K562 (cell line): ENCODE measurements at regions not wholly inside any gene's neighbourhood (a gene's known extent, or its start where the extent isn't known, plus 50 kb on each side); places are given as distances from the start of the nearest gene placed in this dataset.

Experiments used
- ATAC-seq: fragments of 200-7000 bp; cut with Tn5 transposase; 3 replicates; pipeline ENCODE4 v1.9.1; 2020; ENCODE audit warnings: moderate library complexity
- BruUV-seq: library from RNA; stranded (reverse); fragments of 400-500 nt; replicated peaks from 2 replicates; lab custom pipeline; 2021; lab: Mats Ljungman, UMichigan
- CTCF ChIA-PET: fragments of 300-600 bp; formaldehyde crosslinking; extraction: SDS; loops from one replicate; lab custom pipeline; 2021; ENCODE audit warnings: low intra/inter-chr PET ratio; lab: Yijun Ruan, JAX
- POLR2A ChIA-PET: fragments of 300-600, 350-650 bp; sonication (Branson Sonifier 250); formaldehyde crosslinking; extraction: SDS; loops from one replicate; lab custom pipeline; 2021; ENCODE audit warnings: antibody characterized with exemption, inconsistent platforms; lab: Yijun Ruan, JAX
- DNase-seq, 4 experiments: peaks; one replicate each; pipeline versions ENCODE4 v3.0.0 to v3.0.0-alpha.2; 2011 to 2018; ENCODE audit warnings: low spot score in 3 of 4, mixed read lengths in 3 of 4; ENCODE audit errors: extremely low read depth in 1 of 4
- FAIRE-seq: peaks from 2 replicates; lab custom pipeline; 2011; peaks lifted over from hg19 to GRCh38; lab: Jason Lieb, UNC
- H2AFZ ChIP-seq: 2 replicates; pipeline ENCODE4 v1.6.0; 2011; ENCODE audit warnings: low read depth, low read length, control low read depth, inconsistent platforms
- H3K27ac ChIP-seq: fragments of 200-600 bp; 3 replicates; pipeline ENCODE4 v1.8.0; 2011; ENCODE audit warnings: low read depth, mild to moderate bottlenecking, control low read depth, inconsistent platforms, low read length, moderate library complexity, mixed read lengths; ENCODE audit errors: extremely low read depth
- H3K27me3 ChIP-seq, 2 experiments: fragments of 300-600 bp in 1 of 2; 2 replicates in 1 of 2; 3 replicates in 1 of 2; pipeline versions ENCODE4 v1.6.0 to v1.8.0; 2011; ENCODE audit warnings: inconsistent platforms in 2 of 2, low read length in 2 of 2, mild to moderate bottlenecking in 1 of 2, mixed read lengths in 1 of 2, moderate library complexity in 1 of 2; ENCODE audit not compliant: control insufficient read depth in 2 of 2, insufficient read depth in 2 of 2
- H3K36me3 ChIP-seq: fragments of 300-600 bp; 3 replicates; pipeline ENCODE4 v1.8.0; 2011; ENCODE audit warnings: mild to moderate bottlenecking, low read length, inconsistent platforms; ENCODE audit not compliant: control insufficient read depth, insufficient read depth
- H3K4me1 ChIP-seq, 2 experiments: fragments of 200-600 bp in 1 of 2; replicated peaks in 1 of 2; 2 replicates in 1 of 2; 3 replicates in 1 of 2; pipeline versions ENCODE4 v1.5.1 to v1.8.0; 2011; ENCODE audit warnings: inconsistent platforms in 2 of 2, low read length in 2 of 2, mild to moderate bottlenecking in 1 of 2, mixed read lengths in 1 of 2, moderate library complexity in 1 of 2; ENCODE audit not compliant: control insufficient read depth in 2 of 2, insufficient read depth in 2 of 2
- H3K4me2 ChIP-seq: 2 replicates; pipeline ENCODE4 v1.6.1; 2011; ENCODE audit warnings: low read length, control low read depth, inconsistent platforms, mixed read lengths; ENCODE audit not compliant: insufficient read depth
- H3K4me3 ChIP-seq: fragments of 200-600 bp; sonication (generic), shearing (Covaris generic); 2 replicates; pipeline ENCODE4 v1.5.1; 2016; ENCODE audit warnings: control low read depth, inconsistent platforms
- H3K79me2 ChIP-seq: fragments of 200-600 bp; 3 replicates; pipeline ENCODE4 v1.8.0; 2011; ENCODE audit warnings: low read length, inconsistent platforms; ENCODE audit not compliant: control insufficient read depth, insufficient read depth
- H3K9ac ChIP-seq, 2 experiments: 2 replicates each; pipeline versions ENCODE4 v1.6.0 to v1.6.1; 2011; ENCODE audit warnings: low read depth in 2 of 2, low read length in 2 of 2, control low read depth in 1 of 2, inconsistent platforms in 1 of 2, mild to moderate bottlenecking in 1 of 2, mixed read lengths in 1 of 2; ENCODE audit not compliant: insufficient read depth in 1 of 2
- H3K9me1 ChIP-seq: one replicate; pipeline ENCODE4 v1.6.0; 2011; ENCODE audit warnings: inconsistent platforms, mild to moderate bottlenecking, low read length, moderate library complexity; ENCODE audit not compliant: control insufficient read depth, insufficient read depth
- H3K9me3 ChIP-seq: replicated peaks from 2 replicates; pipeline ENCODE4 v1.5.1; 2011; ENCODE audit warnings: low read depth, low read length, inconsistent platforms; ENCODE audit not compliant: control insufficient read depth, insufficient read depth
- H4K20me1 ChIP-seq: replicated peaks from 2 replicates; pipeline ENCODE4 v1.6.1; 2011; ENCODE audit warnings: low read length, inconsistent platforms, mixed read lengths; ENCODE audit not compliant: control insufficient read depth, insufficient read depth
- ATF3 ChIP-seq, 2 experiments: fragments of 450-650 bp in 1 of 2; sonication (generic) in 1 of 2; formaldehyde crosslinking in 1 of 2; IDR thresholded peaks in 1 of 2; conservative IDR thresholded peaks in 1 of 2; 2 replicates each; pipeline versions ENCODE4 v1.6.1 to v1.8.1; 2016 to 2023; ENCODE audit warnings: mild to moderate bottlenecking in 2 of 2, moderate library complexity in 2 of 2, inconsistent platforms in 1 of 2, missing genetic modification reagents in 1 of 2
- EZH2 ChIP-seq: IDR thresholded peaks from 2 replicates; pipeline ENCODE4 v1.6.1; 2012; ENCODE audit warnings: low read depth, mild to moderate bottlenecking, inconsistent platforms, low read length, borderline replicate concordance
- GABPB1 ChIP-seq: sonication (generic); formaldehyde crosslinking; IDR thresholded peaks from 2 replicates; pipeline ENCODE4 v1.8.0; 2022; ENCODE audit warnings: mild to moderate bottlenecking, missing genetic modification reagents
- GABPB2 ChIP-seq: fragments of 250-450 bp; sonication (Bioruptor Pico); conservative IDR thresholded peaks from 2 replicates; pipeline ENCODE4 v1.5.1; 2021; ENCODE audit warnings: mild to moderate bottlenecking
- HDAC1 ChIP-seq, 2 experiments: fragments of 450-650 bp; IDR thresholded peaks; 2 replicates each; pipeline ENCODE4 v1.6.1; 2016 to 2017; ENCODE audit warnings: inconsistent platforms in 1 of 2, mild to moderate bottlenecking in 1 of 2, moderate library complexity in 1 of 2
- KLF10 ChIP-seq: fragments of 250-450 bp; sonication (Bioruptor Pico); IDR thresholded peaks from 2 replicates; pipeline ENCODE4 v1.6.1; 2021; ENCODE audit warnings: matching md5 sums
- MAFF ChIP-seq: IDR thresholded peaks from 2 replicates; pipeline ENCODE4 v1.6.1; 2012; ENCODE audit warnings: low read length, improper control_type of control experiment
- POLR2AphosphoS2 ChIP-seq: IDR thresholded peaks from 2 replicates; pipeline ENCODE4 v1.6.1; 2012; ENCODE audit warnings: low read length, improper control_type of control experiment
- RBBP5 ChIP-seq: fragments of 200-600 bp; sonication (generic); IDR thresholded peaks from 2 replicates; pipeline ENCODE4 v1.6.1; 2012; ENCODE audit warnings: borderline replicate concordance, mild to moderate bottlenecking, low read length, control low read depth, inconsistent platforms; ENCODE audit not compliant: insufficient read depth, poor library complexity, severe bottlenecking
- RBM39 ChIP-seq: fragments of 200-400 bp; formaldehyde crosslinking; optimal IDR thresholded peaks from 2 replicates; pipeline ENCODE3; 2018; ENCODE audit warnings: low read depth, low read length
- ZNF280B ChIP-seq: fragments of 250-450 bp; sonication (Bioruptor Pico); IDR thresholded peaks from 2 replicates; pipeline ENCODE4 v1.5.1; 2021; ENCODE audit warnings: mild to moderate bottlenecking
- ZNF282 ChIP-seq: sonication (generic); formaldehyde crosslinking; IDR thresholded peaks from 2 replicates; pipeline ENCODE4 v1.8.1; 2023; ENCODE audit warnings: missing genetic modification reagents
- ZNF354B ChIP-seq: fragments of 250-450 bp; sonication (Bioruptor Pico); IDR thresholded peaks from 2 replicates; pipeline ENCODE4 v1.4.0; 2020
- ZNF699 ChIP-seq: fragments of 250-450 bp; sonication (Bioruptor Pico); IDR thresholded peaks from 2 replicates; pipeline ENCODE4 v1.8.0; 2021; ENCODE audit warnings: mild to moderate bottlenecking, moderate library complexity; ENCODE audit not compliant: insufficient replicate concordance
- ZZZ3 ChIP-seq: fragments of 450-650 bp; IDR thresholded peaks from 2 replicates; pipeline ENCODE4 v1.6.1; 2016; ENCODE audit warnings: antibody characterized with exemption, mild to moderate bottlenecking, moderate library complexity
- in situ Hi-C: fragments of 300-500 bp; cut with MboI; formaldehyde crosslinking; loops from 4 replicates; pipeline ENCODE4 v1.15.0; 2018; ENCODE audit warnings: inconsistent platforms, mixed read lengths
- intact Hi-C: fragments of 100-400 bp; cut with micrococcal nuclease; formaldehyde crosslinking; loops from 2 replicates; pipeline ENCODE4 v1.14.2; 2022

GRCh38 chr6:112929641-112930040, 582.5 kb downstream of the RFPL4B start:
- intact Hi-C loops (no loop called here), in situ Hi-C loops (no loop called here)
- no peak for DNase-seq
- Histone ChIP-seq H3K79me2 (no peaks in the 10 kb centered on the region), H3K27me3 (no peaks in the 10 kb centered on the region), H3K4me2 (no peak overlapping the region), H3K4me3 (no peak overlapping the region), H4K20me1 (no peaks in the 10 kb centered on the region), H3K4me1 (no peaks in the 10 kb centered on the region), H3K36me3 (no peaks in the 10 kb centered on the region), H3K9me1 (no peaks in the 10 kb centered on the region), H3K9me3 (no peaks in the 10 kb centered on the region), H3K27ac (no peak overlapping the region), H2AFZ (no peak overlapping the region), H3K9ac (no peak overlapping the region)
- FAIRE-seq, result no peak
- ChIA-PET POLR2A (no interaction called here), CTCF (no interaction called here)
- BruUV-seq, result no TSS peak
- ATAC-seq, result no peak
- TF ChIP-seq POLR2AphosphoS2, result no peak
- TF ChIP-seq ZNF699, result no peak
- TF ChIP-seq ZNF282 (CRISPR knock-in tag), result no peak
- no peak for TF ChIP-seq RBM39
- no peak for TF ChIP-seq ZNF354B (CRISPR knock-in tag)
- no peak for TF ChIP-seq ZNF280B (CRISPR knock-in tag)
- TF ChIP-seq ZZZ3, result no peak
- no peak for TF ChIP-seq ATF3 (IDR thresholded peaks at IDR 0.05)
- TF ChIP-seq ATF3 (CRISPR knock-in tag; conservative IDR thresholded peaks at IDR 0.05), result no peak
- TF ChIP-seq RBBP5, result no peak
- no peak for TF ChIP-seq MAFF
- no peak for TF ChIP-seq GABPB2
- TF ChIP-seq HDAC1 (IDR thresholded peaks at IDR 0.05), result no peak
- TF ChIP-seq KLF10 (CRISPR knock-in tag), result no peak
- no peak for TF ChIP-seq EZH2
- TF ChIP-seq GABPB1 (CRISPR knock-in tag), result no peak
